Keratinocyte (primary cell): ENCODE measurements at regions not wholly inside any gene's neighbourhood (a gene's known extent, or its start where the extent isn't known, plus 50 kb on each side); places are given as distances from the start of the nearest gene placed in this dataset.

ENCODE experiments used
- DNase-seq: peaks from one replicate; pipeline ENCODE4 v3.0.0-alpha.2; 2011; ENCODE audit warnings: low read depth, missing footprints, low spot score
- FAIRE-seq: peaks from 2 replicates; lab custom pipeline; 2011; peaks lifted over from hg19 to GRCh38; lab: Jason Lieb, UNC
- H2AFZ ChIP-seq: 2 replicates; pipeline ENCODE4 v1.6.0; 2012; ENCODE audit warnings: low read length, control low read depth, inconsistent platforms; ENCODE audit not compliant: control insufficient read depth
- H3K27ac ChIP-seq: 2 replicates; pipeline ENCODE4 v1.5.1; 2011; ENCODE audit warnings: low read length; ENCODE audit not compliant: control insufficient read depth, insufficient read depth
- H3K27me3 ChIP-seq: 3 replicates; pipeline ENCODE4 v1.6.0; 2011; ENCODE audit warnings: low read length; ENCODE audit not compliant: control insufficient read depth, insufficient read depth; ENCODE audit errors: extremely low read depth
- H3K36me3 ChIP-seq, 2 experiments: 2 replicates in 1 of 2; 3 replicates in 1 of 2; pipeline ENCODE4 v1.5.1; 2011; ENCODE audit warnings: low read length in 2 of 2, mild to moderate bottlenecking in 1 of 2; ENCODE audit not compliant: control insufficient read depth in 2 of 2, insufficient read depth in 2 of 2; ENCODE audit errors: extremely low read depth in 1 of 2
- H3K4me1 ChIP-seq: 3 replicates; pipeline ENCODE4 v1.5.1; 2011; ENCODE audit warnings: low read length; ENCODE audit not compliant: control insufficient read depth, insufficient read depth; ENCODE audit errors: extremely low read depth
- H3K4me2 ChIP-seq: 3 replicates; pipeline ENCODE4 v1.6.0; 2011; ENCODE audit warnings: low read depth, low read length; ENCODE audit not compliant: control insufficient read depth, insufficient read depth; ENCODE audit errors: extremely low read depth
- H3K4me3 ChIP-seq, 3 experiments: fragments of 200-600 bp in 1 of 3; sonication (generic) in 1 of 3; 2 replicates in 2 of 3; 3 replicates in 1 of 3; pipeline ENCODE4 v1.5.1; 2011 to 2016; ENCODE audit warnings: low read length in 3 of 3, mild to moderate bottlenecking in 3 of 3, control low read depth in 2 of 3, inconsistent platforms in 1 of 3, low read depth in 1 of 3, mixed read lengths in 1 of 3, mixed run types in 1 of 3, moderate library complexity in 1 of 3; ENCODE audit not compliant: control insufficient read depth in 2 of 3, insufficient read depth in 2 of 3; ENCODE audit errors: extremely low read depth in 1 of 3
- H3K79me2 ChIP-seq: 2 replicates; pipeline ENCODE4 v1.6.0; 2012; ENCODE audit warnings: low read length; ENCODE audit not compliant: control insufficient read depth, insufficient read depth
- H3K9ac ChIP-seq: 3 replicates; pipeline ENCODE4 v1.6.0; 2011; ENCODE audit warnings: low read length; ENCODE audit not compliant: control insufficient read depth, insufficient read depth; ENCODE audit errors: extremely low read depth
- H3K9me1 ChIP-seq: 3 replicates; pipeline ENCODE4 v1.6.0; 2011; ENCODE audit warnings: low read length; ENCODE audit not compliant: control insufficient read depth, insufficient read depth; ENCODE audit errors: extremely low read depth
- H3K9me3 ChIP-seq: 2 replicates; pipeline ENCODE4 v1.5.1; 2012; ENCODE audit warnings: low read depth, low read length; ENCODE audit not compliant: control insufficient read depth
- H4K20me1 ChIP-seq: 3 replicates; pipeline ENCODE4 v1.6.0; 2011; ENCODE audit warnings: low read length; ENCODE audit not compliant: control insufficient read depth, insufficient read depth; ENCODE audit errors: extremely low read depth
- CTCF ChIP-seq, 3 experiments: IDR thresholded peaks in 1 of 3; conservative IDR thresholded peaks in 1 of 3; optimal IDR thresholded peaks in 1 of 3; 2 replicates in 2 of 3; 3 replicates in 1 of 3; pipeline versions ENCODE3 to v1.5.1; 2011; ENCODE audit warnings: low read length in 3 of 3, mild to moderate bottlenecking in 3 of 3, moderate library complexity in 2 of 3, control low read depth in 1 of 3, inconsistent platforms in 1 of 3; ENCODE audit not compliant: insufficient read depth in 2 of 3; ENCODE audit errors: extremely low read depth in 1 of 3
- EZH2 ChIP-seq: IDR thresholded peaks from one replicate; pipeline ENCODE4 v1.6.1; 2012; ENCODE audit warnings: inconsistent platforms, mild to moderate bottlenecking, low read length, moderate library complexity
- dilution Hi-C: fragments of 300-500 bp; cut with MboI; formaldehyde crosslinking; loops from one replicate; pipeline ENCODE4 v1.7.0; 2020; ENCODE audit warnings: low sequenced_read_pairs; ENCODE audit not compliant: extremely low pct_ligation_motif_present

DNA sequence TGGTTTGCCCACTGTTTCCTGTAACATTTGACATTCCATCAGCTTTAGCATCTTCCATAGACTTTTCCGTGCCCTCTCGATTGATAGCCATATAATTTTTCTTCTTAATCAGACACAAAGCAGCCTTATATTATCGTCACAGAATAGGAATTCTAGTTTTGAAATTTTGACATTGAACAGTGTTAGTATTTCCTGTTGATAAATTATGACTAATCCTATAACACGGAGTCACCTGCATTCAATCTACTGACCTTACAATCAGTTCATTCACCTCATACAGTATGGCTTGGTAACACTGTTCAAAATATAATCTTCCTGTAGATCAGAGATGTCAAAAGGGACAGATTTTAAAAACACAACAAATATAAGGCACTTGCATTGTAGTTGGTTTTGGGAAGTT, 423.7 kb downstream of the C3orf38 start:
- H3K4me3 ChIP-seq = no peak overlapping the region
- no peak overlapping the region for H2AFZ ChIP-seq
- H3K27ac ChIP-seq = no peak overlapping the region
- no peak overlapping the region for H3K9ac ChIP-seq
- DNase-seq (no peak), FAIRE-seq (no peak)
- no peaks in the 10 kb centered on the region for H3K79me2 ChIP-seq
- no peak for TF ChIP-seq CTCF (optimal IDR thresholded peaks at IDR 0.05 in 1 of 3, IDR thresholded peaks at IDR 0.05 in 1 of 3, conservative IDR thresholded peaks at IDR 0.05 in 1 of 3; ENCODE audit: extremely low read depth in 1 of 3, insufficient read depth in 2 of 3, low read length in 3 of 3)
- TF ChIP-seq EZH2 = no peak
- H3K4me1 ChIP-seq = no peaks in the 10 kb centered on the region
- no peaks in the 10 kb centered on the region for H3K36me3 ChIP-seq
- H4K20me1 ChIP-seq = no peaks in the 10 kb centered on the region
- no peaks in the 10 kb centered on the region for H3K9me3 ChIP-seq
- H3K4me2 ChIP-seq = no peak overlapping the region
- no peaks in the 10 kb centered on the region for H3K9me1 ChIP-seq
- H3K27me3 ChIP-seq = no peaks in the 10 kb centered on the region
- dilution Hi-C loops = no loop called here

DNA sequence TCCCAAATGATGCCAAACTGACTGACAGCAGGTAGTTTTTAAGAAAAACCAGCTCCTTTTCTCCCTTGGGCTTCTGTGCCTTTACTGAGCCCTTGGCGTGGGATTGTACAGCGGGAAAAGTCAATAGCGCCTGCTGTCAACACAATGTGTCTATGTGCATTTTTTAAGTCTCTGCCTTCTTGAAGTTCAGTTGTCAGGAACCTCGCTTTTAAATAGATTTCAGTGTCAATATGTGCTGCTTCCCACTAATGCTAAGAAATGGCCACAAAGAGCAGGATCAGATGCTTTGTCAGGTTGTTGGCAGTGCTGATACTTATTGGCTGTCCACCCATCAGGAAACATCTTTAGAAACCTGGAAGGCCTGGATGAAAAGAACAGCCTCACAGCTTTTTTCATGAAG, 424.4 kb downstream of the C3orf38 start:
- H3K9ac ChIP-seq = no peak overlapping the region
- no peak for TF ChIP-seq EZH2
- no peak for TF ChIP-seq CTCF (optimal IDR thresholded peaks at IDR 0.05 in 1 of 3, IDR thresholded peaks at IDR 0.05 in 1 of 3, conservative IDR thresholded peaks at IDR 0.05 in 1 of 3; ENCODE audit: extremely low read depth in 1 of 3, insufficient read depth in 2 of 3, low read length in 3 of 3)
- H2AFZ ChIP-seq = no peak overlapping the region
- H3K4me3 ChIP-seq = no peak overlapping the region
- no peak overlapping the region for H3K27ac ChIP-seq
- H3K4me1 ChIP-seq = no peaks in the 10 kb centered on the region
- H3K9me3 ChIP-seq = no peaks in the 10 kb centered on the region
- H3K4me2 ChIP-seq = no peak overlapping the region
- DNase-seq (no peak), FAIRE-seq (no peak)
- H3K27me3 ChIP-seq = no peaks in the 10 kb centered on the region
- dilution Hi-C loops = no loop called here
- H3K9me1 ChIP-seq = no peaks in the 10 kb centered on the region
- H4K20me1 ChIP-seq = no peaks in the 10 kb centered on the region
- H3K79me2 ChIP-seq = no peaks in the 10 kb centered on the region
- H3K36me3 ChIP-seq = no peaks in the 10 kb centered on the region
